ENCODE measurements at regions not wholly inside any gene's neighbourhood (a gene's known extent, or its start where the extent isn't known, plus 50 kb on each side); places are given as distances from the start of the nearest gene placed in this dataset.
"Not testable (repeated sequence)": the region's sequence is repeated elsewhere in the genome, so short reads cannot be mapped to it uniquely, and the experiment has no call there.

- no peak for DNase-seq (ENCODE audit: low read depth)
Measured at GRCh38 chr3:18987862-18988447, 160.4 kb upstream of the KCNH8 start.

- DNase-seq (ENCODE audit: low read depth) = no peak
Measured at GRCh38 chr3:18987070-18987469, 161.2 kb upstream of the KCNH8 start.

- no peak for DNase-seq (ENCODE audit: low read depth)
Measured at GRCh38 chr3:18982920-18983319, 165.4 kb upstream of the KCNH8 start.

GRCh38 chr3:18976102-18976501 is 172.2 kb upstream of the KCNH8 start:
- not testable (repeated sequence) for DNase-seq (ENCODE audit: low read depth)

- DNase-seq (ENCODE audit: low read depth) = no peak
Measured at GRCh38 chr3:18968120-18968519, 180.2 kb upstream of the KCNH8 start.

GRCh38 chr3:18965781-18966180 is 182.5 kb upstream of the KCNH8 start:
- no peak for DNase-seq (ENCODE audit: low read depth)

- no peak for DNase-seq (ENCODE audit: low read depth)
Measured at GRCh38 chr3:18964640-18965039, 183.7 kb upstream of the KCNH8 start.

GRCh38 chr3:18951333-18951732 is 197.0 kb upstream of the KCNH8 start:
- DNase-seq (ENCODE audit: low read depth) = no peak

GRCh38 chr3:18946524-18946923 is 201.8 kb upstream of the KCNH8 start:
- DNase-seq (ENCODE audit: low read depth) = no peak

- no peak for DNase-seq (ENCODE audit: low read depth)
Measured at GRCh38 chr3:18937574-18937973, 210.7 kb upstream of the KCNH8 start.

GRCh38 chr3:18919158-18919557 is 229.2 kb upstream of the KCNH8 start:
- no peak for DNase-seq (ENCODE audit: low read depth)

GRCh38 chr3:18917923-18918322 is 230.4 kb upstream of the KCNH8 start:
- no peak for DNase-seq (ENCODE audit: low read depth)

GRCh38 chr3:18902081-18902793 is 246.1 kb upstream of the KCNH8 start:
- no peak for DNase-seq (ENCODE audit: low read depth)

- DNase-seq (ENCODE audit: low read depth) = no peak
Measured at GRCh38 chr3:18901571-18901970, 246.7 kb upstream of the KCNH8 start.

- no peak for DNase-seq (ENCODE audit: low read depth)
Measured at GRCh38 chr3:18900994-18901393, 247.3 kb upstream of the KCNH8 start.

GRCh38 chr3:18898911-18899310 is 249.4 kb upstream of the KCNH8 start:
- DNase-seq (ENCODE audit: low read depth) = no peak

- DNase-seq (ENCODE audit: low read depth) = no peak
Measured at GRCh38 chr3:18892756-18893155, 255.6 kb upstream of the KCNH8 start.

- DNase-seq (ENCODE audit: low read depth) = no peak
Measured at GRCh38 chr3:18892047-18892446, 256.3 kb upstream of the KCNH8 start.

GRCh38 chr3:18891641-18892040 is 256.7 kb upstream of the KCNH8 start:
- no peak for DNase-seq (ENCODE audit: low read depth)

- DNase-seq (ENCODE audit: low read depth) = no peak
Measured at GRCh38 chr3:18890449-18890848, 257.9 kb upstream of the KCNH8 start.

GRCh38 chr3:18888819-18889218 is 259.5 kb upstream of the KCNH8 start:
- no peak for DNase-seq (ENCODE audit: low read depth)

- DNase-seq (ENCODE audit: low read depth) = no peak
Measured at GRCh38 chr3:18888370-18888769, 259.9 kb upstream of the KCNH8 start.

- no peak for DNase-seq (ENCODE audit: low read depth)
Measured at GRCh38 chr3:18886331-18886730, 262.0 kb upstream of the KCNH8 start.

- DNase-seq (ENCODE audit: low read depth) = no peak
Measured at GRCh38 chr3:18885612-18886011, 262.7 kb upstream of the KCNH8 start.
